ENCODE measurements at regions not wholly inside any gene's neighbourhood (a gene's known extent, or its start where the extent isn't known, plus 50 kb on each side); places are given as distances from the start of the nearest gene placed in this dataset.
A peak's percentile ranks its signal among the peaks of the same experiment; 100 is the strongest.

DNA sequence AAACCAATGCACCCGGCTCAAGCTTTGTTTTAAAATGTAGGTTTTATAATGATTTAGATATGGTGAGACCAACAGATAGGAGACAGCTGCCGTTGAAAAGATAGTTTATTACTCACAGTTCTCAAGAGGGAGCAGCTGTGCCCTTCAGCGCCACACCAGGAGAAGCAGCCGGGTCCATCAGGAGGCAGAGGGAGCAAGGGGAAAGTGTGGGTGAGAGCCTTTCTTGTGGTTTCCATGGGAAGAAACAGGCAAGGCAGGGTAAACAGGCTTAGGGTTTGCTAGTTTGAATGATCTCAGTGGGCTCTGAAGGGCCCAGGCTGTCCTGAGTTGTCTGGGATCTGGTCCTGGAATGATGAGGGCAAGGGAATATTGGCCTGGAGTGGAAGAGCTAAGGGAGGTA is 117.7 kb upstream of the PLCB4 start:
- TF ChIP-seq, protein P1, sequence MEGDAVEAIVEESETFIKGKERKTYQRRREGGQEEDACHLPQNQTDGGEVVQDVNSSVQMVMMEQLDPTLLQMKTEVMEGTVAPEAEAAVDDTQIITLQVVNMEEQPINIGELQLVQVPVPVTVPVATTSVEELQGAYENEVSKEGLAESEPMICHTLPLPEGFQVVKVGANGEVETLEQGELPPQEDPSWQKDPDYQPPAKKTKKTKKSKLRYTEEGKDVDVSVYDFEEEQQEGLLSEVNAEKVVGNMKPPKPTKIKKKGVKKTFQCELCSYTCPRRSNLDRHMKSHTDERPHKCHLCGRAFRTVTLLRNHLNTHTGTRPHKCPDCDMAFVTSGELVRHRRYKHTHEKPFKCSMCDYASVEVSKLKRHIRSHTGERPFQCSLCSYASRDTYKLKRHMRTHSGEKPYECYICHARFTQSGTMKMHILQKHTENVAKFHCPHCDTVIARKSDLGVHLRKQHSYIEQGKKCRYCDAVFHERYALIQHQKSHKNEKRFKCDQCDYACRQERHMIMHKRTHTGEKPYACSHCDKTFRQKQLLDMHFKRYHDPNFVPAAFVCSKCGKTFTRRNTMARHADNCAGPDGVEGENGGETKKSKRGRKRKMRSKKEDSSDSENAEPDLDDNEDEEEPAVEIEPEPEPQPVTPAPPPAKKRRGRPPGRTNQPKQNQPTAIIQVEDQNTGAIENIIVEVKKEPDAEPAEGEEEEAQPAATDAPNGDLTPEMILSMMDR (IDR thresholded peaks at IDR 0.05; ENCODE audit: low read depth, low read length) = no peak
- no peak overlapping the region for H3K4me3 ChIP-seq (replicated peaks in 1 of 2; ENCODE audit: low read depth in 2 of 2, low read length in 2 of 2)
- DNase-seq (ENCODE audit: low read depth in 2 of 2) = no peak

DNA sequence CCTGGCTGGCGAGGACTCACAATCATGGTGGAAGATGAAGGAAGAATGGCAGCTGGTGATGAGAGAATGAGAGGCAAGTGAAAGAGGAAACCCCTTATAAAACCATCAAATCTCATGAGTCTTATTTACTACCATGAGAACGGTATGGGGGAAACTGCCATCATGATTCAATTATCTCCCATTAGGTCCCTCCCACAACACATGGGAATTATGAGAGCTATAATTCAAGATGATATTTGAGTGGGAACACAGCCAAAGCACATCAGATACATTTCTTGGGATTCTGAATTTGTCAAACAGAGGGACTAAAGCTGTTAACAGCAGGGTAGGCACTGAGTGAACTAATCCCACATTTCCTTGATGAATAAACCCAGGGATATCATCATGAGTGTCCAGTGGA is 116.2 kb upstream of the PLCB4 start:
- no peak overlapping the region for H3K4me3 ChIP-seq (replicated peaks in 1 of 2; ENCODE audit: low read depth in 2 of 2, low read length in 2 of 2)
- DNase-seq (ENCODE audit: low read depth in 2 of 2) = no peak
- TF ChIP-seq, protein P1 (IDR thresholded peaks at IDR 0.05; ENCODE audit: low read depth, low read length) = no peak

DNA sequence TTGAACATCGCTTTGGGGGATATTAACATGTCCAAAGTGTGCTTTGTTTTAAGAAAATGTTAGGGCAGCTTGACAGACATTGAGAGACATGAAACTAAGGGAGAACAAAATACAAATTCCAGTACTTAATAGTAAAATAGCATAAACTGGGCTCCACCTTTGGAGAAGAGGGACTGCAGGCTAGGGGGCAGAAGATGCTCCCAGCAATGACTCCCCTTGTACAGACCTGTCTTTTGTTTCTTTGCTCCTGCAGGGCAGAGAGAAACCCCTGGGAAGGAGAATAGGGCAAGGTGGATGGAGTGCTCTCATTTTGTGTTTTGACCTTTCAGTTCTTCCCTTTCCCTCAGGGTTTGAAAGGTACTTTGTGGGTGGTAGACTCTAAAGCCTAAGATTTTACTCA is 115.6 kb upstream of the PLCB4 start:
- DNase-seq (ENCODE audit: low read depth in 2 of 2) = no peak
- H3K4me3 ChIP-seq (replicated peaks in 1 of 2; ENCODE audit: low read depth in 2 of 2, low read length in 2 of 2) = no peak overlapping the region
- TF ChIP-seq, protein P1 (IDR thresholded peaks at IDR 0.05; ENCODE audit: low read depth, low read length) = peak; percentile 3

DNA sequence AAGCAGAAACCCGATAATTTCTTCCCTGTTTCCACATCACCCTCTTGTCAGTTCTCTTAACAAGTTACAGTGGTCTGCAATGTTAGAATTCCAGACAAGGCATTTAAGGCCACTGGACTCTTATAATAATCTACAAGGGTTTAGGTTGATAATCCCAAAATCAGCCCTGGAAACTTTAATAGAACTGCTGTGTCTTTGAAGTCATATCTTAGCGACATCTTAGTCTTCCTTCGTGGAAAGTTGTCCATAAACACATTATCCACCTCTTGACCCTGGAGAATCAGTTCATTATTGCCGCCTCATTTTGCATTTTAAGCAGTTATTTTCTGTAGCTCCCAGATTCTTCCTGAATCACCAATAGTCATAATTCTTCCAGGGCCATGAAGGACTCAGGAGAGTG is 108.6 kb upstream of the PLCB4 start:
- TF ChIP-seq, protein P1 (IDR thresholded peaks at IDR 0.05; ENCODE audit: low read depth, low read length) = no peak
- H3K4me3 ChIP-seq (replicated peaks in 1 of 2; ENCODE audit: low read depth in 2 of 2, low read length in 2 of 2) = no peak overlapping the region
- DNase-seq (ENCODE audit: low read depth in 2 of 2) = no peak

DNA sequence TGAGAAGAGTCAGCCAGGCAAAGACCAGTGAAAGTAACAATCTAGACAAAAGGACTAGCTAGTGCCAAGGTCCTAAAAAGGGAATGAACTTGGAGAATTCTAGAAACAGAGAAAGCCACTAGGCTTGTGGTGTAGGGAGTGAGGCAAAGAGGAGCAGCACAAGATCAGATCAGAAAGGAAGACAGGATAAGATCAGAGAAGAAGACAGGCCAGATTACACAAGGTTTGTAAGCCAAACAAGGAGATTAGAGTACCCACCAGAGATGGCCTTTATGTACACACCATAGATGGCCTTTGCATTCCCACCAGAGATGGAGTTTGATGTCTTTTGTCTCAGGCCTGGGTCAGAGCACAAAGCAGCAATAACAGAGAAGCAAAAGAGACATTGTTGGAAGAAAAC is 105.6 kb upstream of the PLCB4 start:
- no peak overlapping the region for H3K4me3 ChIP-seq (replicated peaks in 1 of 2; ENCODE audit: low read depth in 2 of 2, low read length in 2 of 2)
- TF ChIP-seq, protein P1 (IDR thresholded peaks at IDR 0.05; ENCODE audit: low read depth, low read length) = no peak
- DNase-seq (ENCODE audit: low read depth in 2 of 2) = no peak

DNA sequence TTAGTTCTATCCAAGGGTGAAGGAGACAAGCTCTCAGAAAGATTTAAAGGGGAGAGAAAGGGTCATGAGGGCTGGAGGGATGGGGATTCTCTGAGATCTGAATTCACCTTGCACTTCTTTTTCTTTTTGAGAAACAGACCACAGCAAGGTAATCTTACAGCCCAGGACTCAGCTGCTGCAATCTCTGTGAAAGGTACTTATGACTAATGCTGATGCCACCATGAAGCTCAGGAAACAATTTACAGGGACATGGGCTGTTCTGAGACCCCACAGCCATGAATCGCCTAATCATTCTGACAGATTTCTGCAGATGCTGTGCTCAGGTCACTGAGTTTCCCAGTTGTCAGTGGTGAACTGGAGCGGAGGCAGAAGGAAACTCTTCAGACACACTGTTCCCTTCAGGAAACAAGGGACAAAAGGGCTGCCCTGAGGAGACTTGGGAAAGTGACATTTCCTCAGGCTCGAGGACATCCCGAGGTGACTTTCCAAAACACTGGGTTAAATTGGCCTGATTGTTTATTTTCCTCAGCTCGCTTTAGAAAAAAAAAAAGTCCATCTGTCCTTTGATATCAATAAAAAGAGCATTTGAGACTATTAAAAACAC is 103.8 kb upstream of the PLCB4 start:
- TF ChIP-seq, protein P1 (IDR thresholded peaks at IDR 0.05; ENCODE audit: low read depth, low read length) = no peak
- H3K4me3 ChIP-seq (replicated peaks in 1 of 2; ENCODE audit: low read depth in 2 of 2, low read length in 2 of 2) = no peak overlapping the region
- DNase-seq (ENCODE audit: low read depth in 2 of 2) = no peak

DNA sequence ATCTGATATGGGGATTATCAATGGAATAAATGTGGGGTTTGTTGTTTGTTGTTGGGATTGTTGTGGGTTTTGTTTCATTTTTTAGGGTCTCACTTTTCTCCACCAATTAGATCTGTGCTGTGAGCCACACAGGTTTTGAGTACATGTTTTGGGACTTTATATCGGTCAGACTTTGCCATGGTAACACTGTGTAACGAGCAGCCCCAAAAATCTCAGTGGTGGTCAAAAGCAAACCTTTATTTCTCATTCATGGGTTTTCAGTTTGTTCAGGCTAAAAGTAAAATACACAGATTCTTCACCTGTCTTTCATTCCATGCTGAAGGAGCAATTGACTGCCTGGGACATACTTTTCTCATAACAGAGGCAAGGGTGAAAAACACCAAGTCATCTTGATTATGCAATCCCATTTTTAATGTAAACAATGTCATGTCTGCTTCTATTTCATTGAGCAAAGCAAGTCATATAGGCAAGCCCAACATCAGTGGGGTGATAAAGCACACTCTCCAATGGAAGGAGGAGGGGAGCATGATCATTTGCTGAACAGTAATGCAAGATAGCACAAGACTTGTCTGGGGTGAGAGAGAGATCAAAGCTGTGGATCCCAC is 101.1 kb upstream of the PLCB4 start:
- peak in 1 of 2 donors; percentile 12 for DNase-seq (ENCODE audit: low read depth in 2 of 2)
- TF ChIP-seq, protein P1 (IDR thresholded peaks at IDR 0.05; ENCODE audit: low read depth, low read length) = no peak
- H3K4me3 ChIP-seq (replicated peaks in 1 of 2; ENCODE audit: low read depth in 2 of 2, low read length in 2 of 2) = no peak overlapping the region

All from cardiac fibroblast (primary cell).